Testis (tissue), 2 donors: ENCODE measurements at regions not wholly inside any gene's neighbourhood (a gene's known extent, or its start where the extent isn't known, plus 50 kb on each side); places are given as distances from the start of the nearest gene placed in this dataset.

Experiments used
- DNase-seq: peaks from one replicate; pipeline ENCODE4 v3.0.0-alpha.2; 2019
- H3K27ac ChIP-seq, 2 donors: fragments of 200-600 bp; sonication (generic); one replicate each; pipeline ENCODE4 v1.5.1; 2019
- H3K27me3 ChIP-seq: fragments of 200-600 bp; sonication (generic); one replicate; pipeline ENCODE4 v1.5.1; 2019
- H3K36me3 ChIP-seq: fragments of 200-600 bp; sonication (generic); one replicate; pipeline ENCODE4 v1.5.1; 2017; ENCODE audit warnings: low read depth; ENCODE audit errors: missing control alignments
- H3K4me1 ChIP-seq: fragments of 200-600 bp; sonication (generic); one replicate; pipeline ENCODE4 v1.5.1; 2019
- H3K4me3 ChIP-seq, 2 donors: fragments of 200-600 bp; sonication (generic); one replicate each; pipeline ENCODE4 v1.5.1; 2017 to 2019
- H3K9me3 ChIP-seq: fragments of 200-600 bp; sonication (generic); one replicate; pipeline ENCODE4 v1.5.1; 2017
- CTCF ChIP-seq, 3 experiments: fragments of 450-650 bp in 2 of 3; fragments of 200-600 bp in 1 of 3; sonication (generic) in 1 of 3; IDR thresholded peaks; one replicate each; pipeline ENCODE4 v1.5.1; 2016 to 2019; ENCODE audit warnings: antibody characterized with exemption in 3 of 3, mild to moderate bottlenecking in 2 of 3, moderate library complexity in 1 of 3
- POLR2A ChIP-seq: fragments of 450-650 bp; IDR thresholded peaks from one replicate; pipeline ENCODE4 v1.6.1; 2017; ENCODE audit warnings: antibody characterized with exemption, mild to moderate bottlenecking, moderate library complexity
- WGBS, 2 donors: methylation state at CpG; one replicate each; pipeline ENCODE4 v1.1.5; 2018; 5-methylcytosine and 5-hydroxymethylcytosine counted together
- intact Hi-C: fragments of 100-400 bp; cut with DNase I; formaldehyde crosslinking; loops from one replicate; pipeline ENCODE4 v1.15.1; 2023; ENCODE audit warnings: low total_unique reads

DNA sequence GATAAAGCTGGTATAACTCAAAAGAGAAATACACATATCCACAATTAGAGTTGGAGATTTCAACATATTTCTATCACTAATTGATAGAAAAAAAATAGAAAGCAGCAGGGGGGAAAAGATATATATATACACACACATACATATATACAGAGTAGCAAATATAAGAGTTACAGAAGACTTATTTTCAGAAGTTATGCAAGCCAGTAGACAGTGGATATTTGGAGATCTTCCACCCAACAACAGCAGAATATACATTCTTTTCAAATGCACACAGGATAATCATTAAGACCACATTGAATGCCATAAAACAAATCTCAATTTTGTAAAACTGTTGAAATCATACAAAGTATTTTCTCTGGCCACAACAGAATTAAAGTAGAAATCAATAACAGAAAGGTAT is 192.8 kb downstream of the LACC1 start:
- no peak overlapping the region for H3K27ac ChIP-seq
- intact Hi-C loops: no loop called here
- no peaks in the 10 kb centered on the region for H3K9me3 ChIP-seq
- no peak for DNase-seq
- H3K4me1 ChIP-seq: no peaks in the 10 kb centered on the region
- no peak for TF ChIP-seq CTCF (IDR thresholded peaks at IDR 0.05)
- TF ChIP-seq POLR2A: no peak
- no peaks in the 10 kb centered on the region for H3K36me3 ChIP-seq
- no peaks in the 10 kb centered on the region for H3K27me3 ChIP-seq
- no peak overlapping the region for H3K4me3 ChIP-seq

DNA sequence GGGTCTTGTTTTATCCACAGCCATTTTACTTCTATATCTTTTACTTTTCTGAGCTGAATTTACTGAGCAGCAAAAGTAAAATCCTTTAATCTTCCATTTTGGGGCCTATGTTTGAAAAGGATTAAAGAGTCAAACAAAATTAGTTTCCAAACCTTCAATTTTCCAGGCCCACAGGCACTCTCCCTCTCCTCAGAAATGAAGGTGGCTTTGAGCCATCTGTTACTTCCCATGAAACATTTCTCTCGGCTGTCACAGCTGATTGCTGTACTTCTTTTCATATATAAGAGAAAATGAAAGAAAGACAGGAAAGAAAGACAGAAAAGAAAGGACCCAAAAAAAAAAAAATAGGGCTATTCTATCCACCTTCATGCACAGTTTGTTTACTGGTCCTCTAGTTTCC is 194.9 kb downstream of the LACC1 start:
- Histone ChIP-seq H3K4me1 (no peaks in the 10 kb centered on the region), H3K4me3 (no peak overlapping the region), H3K9me3 (no peaks in the 10 kb centered on the region), H3K27ac (no peak overlapping the region), H3K36me3 (no peaks in the 10 kb centered on the region), H3K27me3 (no peaks in the 10 kb centered on the region)
- WGBS, 2 donors: 83 to 84% methylated on average over 1 of the region's 1 CpG
- intact Hi-C loops: no loop called here
- DNase-seq: no peak
- TF ChIP-seq POLR2A (no peak), CTCF (IDR thresholded peaks at IDR 0.05) (no peak)

GRCh38 chr13:44075113-44075512 is 195.4 kb downstream of the LACC1 start:
- intact Hi-C loops: no loop called here
- no peak overlapping the region for H3K27ac ChIP-seq
- TF ChIP-seq POLR2A: no peak
- TF ChIP-seq CTCF (IDR thresholded peaks at IDR 0.05): no peak
- no peaks in the 10 kb centered on the region for H3K4me1 ChIP-seq
- WGBS, 2 donors: 64 to 78% methylated on average over 2 of the region's 2 CpGs
- H3K4me3 ChIP-seq: no peak overlapping the region
- no peaks in the 10 kb centered on the region for H3K27me3 ChIP-seq
- H3K9me3 ChIP-seq: no peaks in the 10 kb centered on the region
- no peak for DNase-seq
- H3K36me3 ChIP-seq: no peaks in the 10 kb centered on the region

- no peak overlapping the region for H3K27ac ChIP-seq
- H3K27me3 ChIP-seq: no peaks in the 10 kb centered on the region
- no peaks in the 10 kb centered on the region for H3K36me3 ChIP-seq
- WGBS, 2 donors: 55 to 72% methylated on average over 5 of the region's 5 CpGs
- no peaks in the 10 kb centered on the region for H3K4me1 ChIP-seq
- H3K9me3 ChIP-seq: no peaks in the 10 kb centered on the region
- intact Hi-C loops: no loop called here
- no peak overlapping the region for H3K4me3 ChIP-seq
- no peak for DNase-seq
- TF ChIP-seq CTCF (IDR thresholded peaks at IDR 0.05) (no peak), POLR2A (no peak)
These were observed 199.2 kb downstream of the LACC1 start for GRCh38 chr13:44078806-44079376.

- TF ChIP-seq POLR2A: no peak
- no peak for TF ChIP-seq CTCF (IDR thresholded peaks at IDR 0.05)
- 73 to 79% methylated on average over 11 of the region's 11 CpGs for WGBS, 2 donors
- no peak overlapping the region for H3K27ac ChIP-seq
These were observed 199.9 kb downstream of the LACC1 start for GRCh38 chr13:44079413-44080205.

More at GRCh38 chr13:44079413-44080205, 199.9 kb downstream of the LACC1 start:
- Histone ChIP-seq H3K36me3 (no peaks in the 10 kb centered on the region), H3K4me1 (no peaks in the 10 kb centered on the region), H3K9me3 (no peaks in the 10 kb centered on the region), H3K27me3 (no peaks in the 10 kb centered on the region), H3K4me3 (no peak overlapping the region)
- DNase-seq: no peak
- intact Hi-C loops: no loop called here
